Astrocyte (in vitro differentiated cells and primary cell): ENCODE measurements at regions not wholly inside any gene's neighbourhood (a gene's known extent, or its start where the extent isn't known, plus 50 kb on each side); places are given as distances from the start of the nearest gene placed in this dataset.

Source experiments
- CTCF ChIP-seq: IDR thresholded peaks from 2 replicates; pipeline ENCODE4 v1.5.1; 2011; ENCODE audit warnings: low read depth, mild to moderate bottlenecking, inconsistent platforms, low read length, moderate library complexity; ENCODE audit not compliant: insufficient read depth
- EZH2 ChIP-seq: IDR thresholded peaks from 2 replicates; pipeline ENCODE4 v1.6.1; 2012; ENCODE audit warnings: mild to moderate bottlenecking, low read length, inconsistent platforms; ENCODE audit not compliant: insufficient read depth

DNA sequence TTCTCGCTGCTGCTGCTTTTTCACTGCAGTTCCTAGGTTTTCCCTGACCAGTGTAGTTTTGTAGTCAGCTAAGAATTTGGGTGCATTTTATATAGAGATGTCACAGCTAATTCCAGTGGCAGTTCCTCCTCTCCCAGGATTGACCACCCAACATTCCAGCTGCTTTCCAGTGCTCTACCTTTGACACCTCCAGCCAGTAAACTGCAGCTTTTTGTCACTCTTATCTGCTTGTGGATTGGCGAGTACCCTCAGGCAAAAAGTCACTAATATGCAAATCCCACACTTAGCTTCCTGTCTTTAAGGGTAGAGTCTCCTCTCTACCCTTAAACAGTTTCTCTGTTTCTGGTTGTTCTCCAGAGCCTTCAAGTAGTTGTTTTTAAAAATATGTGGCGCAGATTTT lies 146.9 kb upstream of the KCNG1 start:
- TF ChIP-seq CTCF (no peak), EZH2 (no peak)
